GM21737 (cell line): ENCODE measurements at regions not wholly inside any gene's neighbourhood (a gene's known extent, or its start where the extent isn't known, plus 50 kb on each side); places are given as distances from the start of the nearest gene placed in this dataset.

Experiments
- ATAC-seq: cut with Tn5 transposase; IDR thresholded peaks from one replicate; pipeline ENCODE4 v1.9.1; 2021; ENCODE audit warnings: mild to moderate bottlenecking, moderate library complexity; ENCODE audit not compliant: unreplicated experiment

DNA sequence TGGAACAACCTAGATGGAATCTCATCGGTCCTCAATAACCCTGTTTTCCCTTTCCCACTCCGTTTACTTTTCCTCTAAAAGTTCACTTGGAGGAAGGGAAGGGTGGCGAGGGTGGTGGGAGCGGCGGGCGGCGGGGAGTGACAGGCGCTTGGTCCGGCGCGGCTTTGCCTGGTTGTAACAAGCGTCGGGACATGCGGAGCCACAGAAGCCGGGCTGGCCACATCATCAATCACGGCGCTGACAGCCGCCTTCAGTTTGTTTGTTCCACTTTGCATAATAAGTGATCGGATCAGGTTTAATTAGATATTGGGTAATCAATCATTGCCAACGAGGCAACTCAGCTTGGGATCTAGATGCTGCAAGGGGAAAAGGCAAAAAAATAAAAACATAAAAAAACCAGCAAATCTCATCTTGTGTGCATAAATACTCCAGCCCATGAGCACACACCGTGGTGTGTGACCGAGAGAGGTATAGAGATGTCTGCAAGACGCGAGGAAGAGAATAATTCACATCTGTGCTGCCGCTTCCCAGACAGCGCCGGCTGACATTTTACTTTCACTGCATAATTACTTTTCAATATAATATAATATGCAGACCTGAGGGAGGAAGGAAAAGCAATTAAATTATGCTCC is 396.2 kb upstream of the IRX4 start:
- no peak for ATAC-seq

DNA sequence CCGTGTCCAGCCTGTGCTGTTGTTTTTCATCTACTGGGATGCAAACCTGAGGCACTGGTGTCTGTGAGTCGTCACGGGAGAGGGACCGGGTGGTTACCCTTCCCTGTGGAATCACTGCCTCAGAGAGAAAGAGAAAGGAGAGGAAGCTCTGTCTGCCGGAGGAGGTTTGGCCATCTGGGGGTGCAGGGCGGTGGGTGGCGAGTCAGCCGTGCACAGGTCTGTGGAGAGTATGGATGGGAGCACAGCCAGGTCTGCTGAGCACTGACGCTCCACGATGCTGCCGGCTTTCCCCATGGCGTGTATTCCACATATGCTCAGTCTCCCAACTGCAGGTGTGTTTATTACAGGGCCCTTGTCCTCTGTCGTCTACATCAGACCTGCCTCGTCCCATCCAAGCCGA is 395.2 kb upstream of the IRX4 start:
- no peak for ATAC-seq

DNA sequence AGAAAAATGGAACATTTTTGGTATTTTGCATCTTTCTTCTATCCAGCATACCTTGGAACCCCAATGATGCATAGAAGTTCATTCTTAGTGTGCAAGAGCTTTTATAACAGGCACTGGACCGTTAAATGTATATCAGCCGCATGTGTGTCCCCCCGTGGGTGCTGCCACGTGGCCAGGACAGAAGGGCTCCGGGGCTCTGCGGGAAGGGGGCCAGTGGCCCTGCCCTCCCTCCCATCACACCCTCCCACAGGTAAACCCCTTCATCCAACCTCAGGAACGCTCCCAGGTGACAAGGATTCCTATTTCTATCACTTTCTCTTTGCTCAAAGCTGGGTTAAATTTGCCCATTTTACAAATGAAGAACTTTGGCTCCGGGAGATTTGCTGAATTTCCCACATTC is 393.4 kb upstream of the IRX4 start:
- ATAC-seq = no peak

DNA sequence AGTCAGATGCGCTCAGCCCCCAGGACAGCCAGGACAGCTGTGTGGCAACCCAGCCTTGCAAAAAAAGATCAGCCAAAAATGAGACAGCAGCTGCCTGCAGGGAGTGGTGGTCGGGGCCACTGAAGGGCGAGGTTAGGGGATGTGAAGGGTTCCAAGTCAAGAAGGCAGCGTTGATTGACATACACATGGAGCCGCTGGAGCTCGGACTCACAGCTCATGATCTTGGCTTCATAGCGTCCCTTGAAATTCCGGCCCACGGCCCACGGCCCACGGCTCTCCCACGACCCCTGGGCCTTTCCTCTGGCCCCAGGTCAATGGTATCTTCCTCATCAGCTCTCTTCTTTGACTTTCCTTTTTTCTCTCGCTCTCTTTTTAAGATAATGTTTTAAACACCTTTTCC is 390.0 kb upstream of the IRX4 start:
- no peak for ATAC-seq

DNA sequence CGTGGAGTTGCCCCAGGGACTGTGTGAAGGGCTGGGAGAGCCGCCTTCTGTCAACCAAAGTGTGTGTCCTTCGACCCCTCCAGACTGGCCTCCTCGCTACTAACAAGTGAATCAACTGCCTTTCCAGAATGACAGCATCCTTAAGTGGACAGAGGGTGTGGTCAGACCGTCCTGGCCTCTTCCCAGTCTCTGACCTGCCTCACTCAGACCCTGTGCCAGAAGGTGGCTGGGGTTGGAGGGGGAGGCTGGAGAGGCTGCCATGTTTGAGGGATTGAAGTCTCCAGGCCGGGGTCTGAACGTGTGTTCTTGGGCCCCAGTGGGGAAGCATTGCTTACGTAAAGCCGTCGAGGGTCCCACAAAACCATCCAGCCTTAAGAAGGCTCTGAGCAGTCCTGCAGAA is 389.3 kb upstream of the IRX4 start:
- ATAC-seq = no peak

DNA sequence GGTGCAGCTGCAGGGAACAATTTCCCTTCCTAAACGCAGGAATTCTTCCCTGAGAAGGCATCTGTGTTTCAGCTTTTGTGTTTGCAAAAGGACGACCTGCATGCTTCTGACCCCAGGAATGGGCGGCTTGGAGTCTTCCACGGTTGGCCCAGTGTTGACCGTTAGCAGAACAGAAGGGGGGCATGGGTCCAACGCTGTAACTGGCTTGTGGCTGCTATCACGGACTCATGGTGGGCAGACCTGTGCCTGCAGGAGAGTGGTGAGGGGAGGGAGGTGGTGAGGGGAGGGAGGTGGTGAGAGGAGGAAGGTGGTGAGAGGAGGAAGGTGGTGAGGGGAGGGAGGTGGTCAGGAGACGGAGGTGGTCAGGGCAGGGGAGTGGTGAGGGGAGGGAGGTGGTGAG is 388.6 kb upstream of the IRX4 start:
- no peak for ATAC-seq

DNA sequence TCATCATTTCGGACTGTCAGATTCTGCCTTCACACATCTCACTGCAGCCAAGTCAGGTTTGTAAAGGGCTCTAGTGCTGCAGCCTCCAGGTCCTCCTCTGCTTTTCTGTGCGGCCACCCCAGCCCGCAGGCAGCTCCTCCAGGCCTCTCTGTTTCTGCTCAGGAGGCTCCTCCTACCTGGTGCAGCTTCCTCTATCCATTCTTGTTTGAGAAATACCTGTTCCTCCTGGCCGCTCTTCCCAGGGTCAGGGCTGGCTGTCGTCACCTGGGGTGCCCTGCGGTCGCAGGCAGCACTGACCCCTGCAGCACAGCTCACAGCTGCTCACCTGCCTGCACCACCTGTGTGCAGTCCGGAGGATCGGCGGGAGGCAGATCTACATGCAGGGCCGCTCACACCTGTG is 387.7 kb upstream of the IRX4 start:
- ATAC-seq = no peak

DNA sequence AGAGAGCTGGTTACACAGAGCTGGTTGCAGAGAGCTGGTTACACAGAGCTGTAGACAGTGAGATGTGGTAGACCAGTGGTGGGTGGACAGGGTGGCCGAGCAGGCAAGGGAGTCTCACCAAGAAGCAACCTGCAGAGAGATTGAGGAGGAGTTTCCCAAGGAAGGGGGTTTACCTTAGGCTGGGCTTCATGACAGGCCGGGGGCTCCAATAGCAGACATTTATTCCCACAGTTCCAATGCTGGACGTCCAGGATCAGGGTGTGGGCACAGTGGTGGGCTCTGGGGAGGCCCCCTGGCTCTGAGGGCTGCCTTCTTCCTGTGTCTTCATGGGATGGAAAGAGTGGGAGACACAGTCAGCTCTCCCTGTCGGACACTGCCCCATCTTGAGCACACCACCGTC is 386.9 kb upstream of the IRX4 start:
- no peak for ATAC-seq

DNA sequence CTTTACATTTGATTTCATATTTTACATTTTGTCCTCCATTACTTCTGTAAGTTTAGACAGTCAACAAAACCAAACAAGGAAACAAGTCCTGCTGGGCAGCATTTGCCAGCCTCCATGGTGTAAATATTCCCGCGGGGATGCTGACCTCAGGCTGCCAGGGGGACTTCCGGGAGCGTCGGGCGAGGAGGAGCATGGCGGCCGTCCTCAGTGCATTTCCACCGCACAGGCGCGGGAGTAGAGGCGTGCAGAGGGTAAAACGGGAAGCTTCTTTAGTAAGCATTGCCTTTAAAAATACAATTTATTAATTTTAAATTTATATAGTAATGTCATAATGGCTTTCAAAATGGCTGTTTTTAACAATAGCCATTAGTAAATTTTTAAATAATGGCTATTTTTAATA is 385.3 kb upstream of the IRX4 start:
- no peak for ATAC-seq

DNA sequence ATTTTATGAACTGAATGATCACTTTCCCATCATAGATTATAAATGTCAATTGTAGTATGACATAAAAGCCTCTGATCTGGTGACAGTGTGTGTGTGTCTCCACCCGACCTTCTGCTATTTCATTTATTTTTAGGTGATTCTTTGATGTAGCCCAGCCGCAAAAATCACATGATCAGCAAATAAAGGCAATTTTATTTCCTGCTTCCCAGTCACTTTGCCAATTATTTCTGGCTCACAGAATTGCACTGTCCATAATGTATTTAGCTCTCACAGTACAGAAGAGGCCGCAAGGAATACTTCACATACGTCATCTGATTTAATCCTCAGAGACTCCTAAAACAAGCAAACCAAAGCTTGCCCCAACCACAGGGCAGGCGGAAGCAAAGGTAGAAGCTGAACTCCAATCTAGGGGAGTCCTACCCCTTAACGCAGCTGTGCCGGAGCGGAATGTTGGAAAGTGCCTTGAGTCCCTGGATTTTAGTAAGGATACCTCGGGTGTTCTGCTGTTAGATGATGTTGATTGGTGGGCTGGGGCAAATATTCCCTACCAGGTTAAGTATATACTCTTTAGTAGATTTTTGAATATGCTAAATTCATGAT is 384.0 kb upstream of the IRX4 start:
- no peak for ATAC-seq

DNA sequence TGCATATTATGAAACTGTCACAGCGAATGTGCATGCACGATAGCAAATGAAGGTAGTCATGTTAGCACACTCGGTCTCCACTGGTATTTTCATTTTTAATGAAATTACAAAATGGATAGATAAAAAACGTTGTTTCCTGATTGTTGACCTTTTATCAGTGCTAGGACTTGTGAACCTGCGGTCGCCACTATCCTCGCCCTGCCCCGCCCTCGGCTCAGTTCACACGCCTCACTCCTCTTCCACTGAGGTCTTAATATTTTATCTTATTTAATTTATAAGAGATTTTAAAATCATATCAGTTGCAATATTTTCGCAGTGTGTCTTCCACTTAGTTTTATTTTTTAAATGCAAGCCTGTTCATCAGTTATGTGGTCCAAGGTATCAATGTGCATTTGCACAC is 382.6 kb upstream of the IRX4 start:
- no peak for ATAC-seq

DNA sequence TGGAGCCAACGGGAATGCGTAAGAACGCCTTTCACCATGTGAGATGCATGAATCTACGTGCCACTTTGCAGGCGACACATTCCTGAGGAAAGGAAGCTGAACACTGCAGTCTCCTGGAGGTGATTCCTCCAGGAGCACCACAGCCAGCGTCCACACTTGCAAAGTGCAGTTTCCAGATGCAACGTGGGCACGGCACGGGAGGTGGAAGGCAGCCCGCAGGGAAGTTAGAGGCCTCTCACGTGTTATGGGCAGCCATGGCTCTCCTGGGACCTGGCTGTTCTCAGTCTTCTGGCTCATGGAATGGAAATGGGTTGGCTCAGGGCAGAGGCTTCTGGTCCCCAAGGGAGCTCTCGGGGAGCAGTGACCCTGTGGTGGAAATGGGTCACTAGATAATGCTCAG is 381.0 kb upstream of the IRX4 start:
- ATAC-seq = no peak

DNA sequence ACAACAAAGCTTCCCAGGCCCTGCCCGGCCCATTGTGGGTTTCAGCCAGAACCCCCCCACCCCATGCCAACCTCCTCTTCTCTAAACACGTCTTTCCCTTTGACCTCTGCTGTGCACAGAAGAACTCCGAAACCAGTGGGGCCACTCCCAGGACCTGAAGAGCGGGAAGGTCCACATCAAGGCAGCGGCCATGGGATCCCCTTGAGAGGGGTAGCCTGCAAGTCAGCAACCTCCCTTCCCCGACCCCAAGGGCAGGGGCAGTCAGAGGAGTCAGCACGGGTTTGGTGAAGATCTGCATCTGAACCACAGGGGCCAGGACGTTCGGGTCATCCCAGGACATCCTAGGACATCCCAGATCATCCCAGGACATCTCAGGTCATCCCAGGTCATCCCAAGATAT is 379.9 kb upstream of the IRX4 start:
- ATAC-seq = no peak

DNA sequence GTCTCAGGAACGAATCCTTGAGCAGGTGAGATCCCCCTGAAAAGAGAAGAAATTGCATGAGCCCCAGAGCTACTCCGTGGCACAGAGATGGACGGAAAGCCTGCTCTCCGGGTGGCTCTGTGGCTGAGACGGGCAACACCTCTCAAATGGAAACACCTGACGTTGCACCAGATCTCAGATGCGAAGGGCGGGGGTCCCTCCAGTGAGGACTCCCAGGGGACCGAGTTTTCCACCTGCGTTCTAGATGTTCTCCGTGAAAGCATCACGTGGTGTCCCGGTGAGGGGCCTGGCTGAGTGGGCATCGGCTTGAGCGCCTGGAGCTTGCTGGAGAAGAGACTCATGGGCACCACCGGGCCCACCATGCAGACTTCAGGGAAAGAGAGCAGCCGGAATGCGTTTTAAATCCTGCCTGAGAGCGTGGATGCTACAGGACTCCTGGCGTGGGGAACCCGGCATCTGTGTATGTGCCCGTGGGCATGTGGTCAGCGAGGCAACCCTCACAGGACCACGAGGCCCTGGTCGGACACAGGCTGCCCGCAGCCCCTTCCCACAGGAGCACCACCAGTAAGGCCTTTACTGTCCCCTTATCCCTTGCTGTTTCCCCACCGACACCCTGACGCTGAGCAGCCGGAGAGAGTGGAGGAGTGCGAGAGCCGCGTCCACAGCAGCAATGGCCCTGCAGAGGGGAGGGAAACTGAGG is 378.4 kb upstream of the IRX4 start:
- no peak for ATAC-seq

DNA sequence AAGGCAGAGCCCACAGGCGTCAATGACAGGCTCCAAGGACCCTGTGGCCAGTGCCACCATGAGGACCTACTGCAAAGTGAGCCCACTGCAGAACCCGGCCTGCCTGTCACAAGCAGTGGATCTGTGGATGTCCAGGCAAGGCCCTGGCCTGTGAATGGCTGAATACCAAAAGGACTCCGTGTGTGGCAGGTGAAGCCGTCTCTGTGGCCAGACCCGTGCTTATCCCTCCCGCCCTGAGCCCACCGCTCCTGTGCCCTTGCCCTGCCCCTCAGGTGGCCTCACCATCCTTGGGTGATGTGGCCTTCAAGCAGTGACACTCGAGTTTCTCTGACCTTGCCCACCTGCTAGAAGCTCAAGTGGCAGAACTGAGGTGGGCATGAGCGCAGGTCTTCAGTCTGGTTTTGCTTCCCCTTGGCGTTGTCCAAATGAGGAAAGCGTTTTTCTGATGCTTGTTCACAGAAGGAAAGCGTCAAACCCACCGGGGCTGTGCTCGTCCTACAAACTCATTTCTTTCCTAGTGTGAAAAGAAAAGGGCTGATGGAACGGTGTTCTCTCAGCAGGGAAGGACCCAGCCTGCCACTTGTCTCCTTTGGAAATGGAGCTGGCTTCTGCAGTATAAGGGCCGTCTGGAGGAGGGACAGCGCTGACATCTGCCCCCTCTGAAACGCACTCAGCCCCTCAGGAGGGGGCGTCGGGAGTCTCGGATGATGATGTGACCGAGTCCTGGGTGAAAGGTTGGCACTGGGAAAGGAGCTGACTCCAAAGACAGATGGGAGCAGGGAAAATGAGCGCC is 377.7 kb upstream of the IRX4 start:
- no peak for ATAC-seq

DNA sequence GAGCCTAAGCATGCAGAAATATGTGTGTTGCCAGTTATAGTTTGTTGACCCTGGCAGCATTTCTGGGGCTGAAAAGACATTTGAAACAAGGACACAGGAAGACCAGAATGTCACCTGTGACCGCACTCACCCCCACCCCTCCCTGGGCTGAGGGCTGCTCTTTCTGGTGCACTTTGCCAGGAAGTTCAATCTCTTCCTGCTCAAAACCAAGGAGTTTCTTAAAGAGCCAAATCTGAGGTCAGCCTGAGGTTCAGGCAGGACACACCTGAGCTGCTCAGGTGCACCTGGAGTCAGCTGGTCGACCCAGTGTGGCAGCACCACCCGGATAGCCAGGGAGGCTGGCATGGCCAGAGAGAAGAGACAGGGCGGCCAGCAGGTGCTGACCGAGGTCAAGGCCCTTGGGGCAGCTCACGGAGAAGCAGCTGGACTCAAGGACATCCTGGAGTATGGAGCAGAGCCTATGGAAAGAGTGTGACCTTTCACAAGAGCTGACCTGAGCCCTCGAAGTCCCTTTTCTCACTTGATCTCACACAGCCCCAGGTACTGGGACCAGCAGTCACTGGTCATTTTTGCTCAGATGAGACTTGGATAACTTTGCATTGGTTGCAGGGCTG is 376.9 kb upstream of the IRX4 start:
- ATAC-seq = no peak

DNA sequence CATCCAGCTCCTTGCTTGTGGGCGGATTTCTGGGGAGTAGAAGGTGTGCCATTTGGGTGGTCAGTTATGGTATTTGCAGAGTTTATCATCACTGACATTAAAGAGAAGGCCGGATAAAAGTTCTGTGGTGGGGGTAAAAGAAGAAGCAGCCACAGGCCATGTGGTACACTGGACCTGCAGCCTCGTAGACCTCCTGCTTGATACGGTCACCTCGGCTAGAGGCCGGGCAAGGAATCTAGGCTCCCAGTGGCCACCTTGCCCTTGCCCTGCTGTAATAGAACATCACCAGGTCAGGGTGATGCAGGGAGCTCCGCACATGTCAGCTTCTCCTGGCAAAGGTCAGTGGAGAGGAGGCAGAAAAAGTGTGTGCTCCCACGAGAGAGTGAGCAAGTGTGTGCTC is 376.1 kb upstream of the IRX4 start:
- ATAC-seq = no peak

DNA sequence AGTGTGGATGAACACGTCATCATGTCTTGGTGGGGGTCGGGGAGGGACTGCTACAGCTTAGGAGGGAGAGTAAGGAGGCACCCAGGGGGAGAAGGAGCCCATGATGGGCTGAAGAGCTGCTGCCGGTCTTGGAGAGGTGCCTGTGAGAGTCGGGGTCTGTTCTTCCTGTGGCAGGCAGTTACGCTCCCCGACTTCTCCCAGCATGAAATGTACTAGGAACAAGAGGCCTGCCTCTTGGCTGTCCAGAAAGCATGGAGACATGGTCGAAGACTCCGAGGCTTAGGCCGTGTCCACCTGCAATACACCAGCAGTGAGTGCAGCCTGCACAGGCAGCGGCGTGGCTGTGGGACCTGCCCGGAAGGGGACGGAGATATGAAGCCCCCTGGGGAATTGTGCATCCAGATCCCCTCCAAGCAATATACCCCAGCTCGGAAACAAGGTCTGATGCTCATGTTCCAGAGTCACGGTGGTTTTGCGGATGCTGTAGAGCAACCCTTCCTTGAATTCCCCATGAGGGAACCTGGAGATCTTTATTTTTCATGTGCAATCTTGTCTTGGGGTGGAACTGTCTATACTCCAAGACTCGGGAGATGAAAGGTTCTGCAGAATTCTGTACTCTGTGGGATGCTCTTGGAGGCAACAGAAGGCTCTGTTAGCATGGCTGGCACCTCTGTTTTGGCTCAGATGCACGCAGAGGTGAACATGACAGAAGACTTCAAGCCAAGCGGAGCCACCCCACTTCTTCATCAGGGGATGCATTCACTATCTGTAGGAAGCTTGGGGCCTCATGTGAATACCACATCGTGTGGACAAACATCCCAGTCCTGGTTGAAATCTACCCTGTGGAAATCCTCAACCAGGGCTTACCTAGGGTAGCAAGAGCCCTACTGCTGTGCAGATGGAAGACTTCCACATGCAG is 374.9 kb upstream of the IRX4 start:
- ATAC-seq = no peak

DNA sequence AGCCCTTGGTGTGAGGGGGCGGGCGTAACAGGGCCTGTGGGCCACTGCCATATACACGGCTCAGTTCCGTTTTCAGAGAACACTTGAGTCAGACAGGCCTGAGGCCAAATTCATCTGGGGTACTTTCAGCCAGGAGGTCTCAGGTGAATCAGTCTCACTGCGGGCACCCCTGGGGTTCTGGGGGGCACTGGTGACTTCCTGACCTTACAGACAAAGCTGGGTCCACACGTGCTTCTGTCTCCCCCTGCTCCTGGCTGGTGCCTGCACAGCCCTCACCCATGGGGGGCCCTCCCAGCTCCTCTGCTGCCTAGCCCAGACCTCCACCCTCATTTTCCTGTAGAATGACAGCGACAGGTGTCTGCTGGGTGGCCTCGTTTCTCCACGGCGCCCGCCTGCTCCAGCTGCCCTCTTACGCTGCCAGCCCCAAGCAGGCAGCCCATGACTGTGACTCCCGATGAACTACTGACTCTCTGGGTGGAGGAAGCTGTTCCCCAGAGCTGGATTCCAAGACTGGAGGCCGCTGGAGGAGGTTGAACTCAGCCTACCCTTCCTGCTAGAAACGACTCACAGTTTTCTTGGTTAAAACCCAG is 374.1 kb upstream of the IRX4 start:
- no peak for ATAC-seq
